Muscle of leg (tissue), 3 donors: ENCODE measurements at regions not wholly inside any gene's neighbourhood (a gene's known extent, or its start where the extent isn't known, plus 50 kb on each side); places are given as distances from the start of the nearest gene placed in this dataset.

Source experiments
- DNase-seq: peaks from one replicate; pipeline ENCODE4 v3.0.0; 2013
- H3K27ac ChIP-seq: one replicate; pipeline ENCODE4 v1.5.1; 2013; ENCODE audit warnings: mild to moderate bottlenecking, low read length, control low read depth
- H3K27me3 ChIP-seq: one replicate; pipeline ENCODE4 v1.6.1; 2013; ENCODE audit warnings: low read length; ENCODE audit not compliant: control insufficient read depth, insufficient read depth
- H3K36me3 ChIP-seq: one replicate; pipeline ENCODE4 v1.6.1; 2013; ENCODE audit warnings: low read length; ENCODE audit not compliant: control insufficient read depth, insufficient read depth
- H3K4me1 ChIP-seq: one replicate; pipeline ENCODE4 v1.6.1; 2013; ENCODE audit warnings: low read length; ENCODE audit not compliant: control insufficient read depth, insufficient read depth
- H3K4me3 ChIP-seq: one replicate; pipeline ENCODE4 v1.5.1; 2013; ENCODE audit warnings: low read length, control low read depth
- H3K9me3 ChIP-seq: replicated peaks from 2 replicates; pipeline ENCODE4 v1.6.1; 2013; ENCODE audit warnings: low read depth, low read length; ENCODE audit not compliant: control insufficient read depth
- WGBS: methylation state at CpG from one replicate; pipeline ENCODE4 v1.1.5; 2013; ENCODE audit warnings: missing lambda C conversion rate; ENCODE audit not compliant: insufficient coverage; 5-methylcytosine and 5-hydroxymethylcytosine counted together

DNA sequence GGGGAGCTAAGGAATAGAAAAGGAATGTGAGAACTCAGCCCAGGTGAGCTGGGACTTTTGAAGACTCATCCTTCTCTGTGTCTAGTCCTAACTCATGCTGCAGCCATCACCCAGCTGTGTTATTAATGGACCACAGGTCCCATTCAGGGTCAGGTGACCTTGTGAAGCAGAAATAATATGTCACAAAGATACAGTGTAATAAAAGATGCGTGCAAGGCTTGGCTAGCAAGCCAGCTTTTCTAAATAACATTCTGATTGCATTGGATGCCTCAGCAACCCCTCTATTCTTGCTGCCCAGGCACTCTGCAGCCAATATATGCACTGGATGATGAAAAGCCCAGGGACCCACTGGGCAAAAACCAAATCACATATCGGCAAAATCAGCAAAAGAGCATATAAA is 393.1 kb upstream of the PIK3C3 start:
- no CpG with 5 or more reads among the region's 2 CpGs for WGBS
- no peak for DNase-seq
- Histone ChIP-seq H3K36me3 (no peaks in the 10 kb centered on the region), H3K4me1 (no peaks in the 10 kb centered on the region), H3K27me3 (no peaks in the 10 kb centered on the region), H3K27ac (no peak overlapping the region), H3K4me3 (no peak overlapping the region), H3K9me3 (no peaks in the 10 kb centered on the region)

DNA sequence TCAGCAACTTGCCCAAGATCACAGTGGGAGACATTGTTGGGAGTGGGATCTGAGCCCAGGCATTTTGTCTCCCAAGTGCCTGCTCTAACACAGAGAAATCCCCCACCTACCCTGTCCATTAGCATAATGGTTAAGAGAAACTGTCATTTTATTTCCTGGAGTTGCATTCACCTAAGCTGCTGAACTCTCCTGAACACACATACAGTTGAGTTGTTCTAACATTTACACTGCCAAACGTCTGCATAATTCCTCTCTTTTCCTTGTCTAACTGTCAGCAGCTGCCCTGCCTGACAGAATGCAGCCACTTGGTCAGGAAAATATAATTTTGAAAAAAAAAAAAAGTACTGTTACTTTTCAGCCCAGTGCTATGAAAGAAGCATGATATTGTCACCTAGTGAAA is 396.3 kb upstream of the PIK3C3 start:
- no CpG with 5 or more reads among the region's 1 CpG for WGBS
- Histone ChIP-seq H3K36me3 (no peaks in the 10 kb centered on the region), H3K9me3 (no peaks in the 10 kb centered on the region), H3K4me1 (no peaks in the 10 kb centered on the region), H3K27ac (no peak overlapping the region), H3K27me3 (no peaks in the 10 kb centered on the region), H3K4me3 (no peak overlapping the region)
- DNase-seq: no peak

DNA sequence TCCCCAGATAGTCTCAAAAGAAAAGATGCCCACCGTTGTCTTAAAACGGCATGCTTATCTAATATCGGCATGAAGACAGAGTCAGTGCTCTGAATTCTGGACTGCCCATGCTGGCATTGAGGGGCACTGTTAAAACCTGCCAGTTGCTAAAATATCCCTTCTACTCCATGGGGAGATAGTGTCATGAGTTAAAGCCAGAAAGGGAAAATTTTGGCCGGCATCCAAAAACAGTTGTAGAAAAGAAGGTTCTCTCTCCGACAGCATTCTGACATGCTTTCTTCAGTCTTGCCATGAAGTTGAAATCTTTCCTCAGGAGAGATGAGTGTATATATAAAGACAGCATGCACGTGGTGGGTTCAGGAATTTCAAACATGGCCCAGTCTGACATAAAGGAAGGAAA is 401.3 kb upstream of the PIK3C3 start:
- no peaks in the 10 kb centered on the region for H3K36me3 ChIP-seq
- no peak overlapping the region for H3K4me3 ChIP-seq
- WGBS: 53% methylated on average over 6 of the region's 6 CpGs
- no peaks in the 10 kb centered on the region for H3K9me3 ChIP-seq
- no peaks in the 10 kb centered on the region for H3K4me1 ChIP-seq
- peak; percentile 17 for DNase-seq
- no peak overlapping the region for H3K27ac ChIP-seq
- no peaks in the 10 kb centered on the region for H3K27me3 ChIP-seq

DNA sequence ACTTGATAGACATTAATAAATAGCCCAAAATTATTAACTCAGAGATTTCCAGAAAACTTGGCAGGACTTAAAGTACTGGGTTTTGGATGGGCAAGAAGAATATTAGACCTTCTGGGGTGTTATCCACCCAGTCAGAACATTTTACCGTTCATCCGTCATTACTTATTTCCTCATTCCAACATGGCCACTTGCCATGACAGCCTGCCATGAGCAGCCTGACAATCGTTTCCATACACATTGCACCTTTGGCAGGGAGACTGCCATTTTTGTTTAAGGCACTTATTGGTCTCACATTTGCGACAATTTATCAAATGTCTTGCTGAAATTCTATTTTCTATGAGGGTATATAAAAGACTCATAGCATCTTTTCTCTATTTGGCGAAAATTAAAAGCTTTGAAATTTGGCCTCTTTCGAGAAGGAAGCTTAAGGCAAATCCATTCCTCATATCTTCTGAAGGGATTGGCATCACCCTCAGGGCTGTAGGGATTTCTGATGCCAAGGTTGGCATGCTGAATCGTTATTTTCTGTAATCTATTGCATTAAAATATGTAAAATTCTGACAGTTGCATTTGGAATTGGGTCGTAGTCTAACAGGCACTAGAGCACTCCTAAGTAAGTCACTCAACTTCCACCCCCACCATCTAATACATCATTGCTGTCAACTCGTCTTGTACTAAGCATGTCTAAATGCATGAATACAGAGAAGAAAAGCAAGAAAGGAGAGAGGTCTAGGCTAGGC is 406.3 kb upstream of the PIK3C3 start:
- no peaks in the 10 kb centered on the region for H3K36me3 ChIP-seq
- 47% methylated on average over 3 of the region's 9 CpGs for WGBS
- H3K4me3 ChIP-seq: no peak overlapping the region
- no peak overlapping the region for H3K27ac ChIP-seq
- peak; percentile 19 for DNase-seq
- H3K4me1 ChIP-seq: no peaks in the 10 kb centered on the region
- H3K27me3 ChIP-seq: no peaks in the 10 kb centered on the region
- no peaks in the 10 kb centered on the region for H3K9me3 ChIP-seq

DNA sequence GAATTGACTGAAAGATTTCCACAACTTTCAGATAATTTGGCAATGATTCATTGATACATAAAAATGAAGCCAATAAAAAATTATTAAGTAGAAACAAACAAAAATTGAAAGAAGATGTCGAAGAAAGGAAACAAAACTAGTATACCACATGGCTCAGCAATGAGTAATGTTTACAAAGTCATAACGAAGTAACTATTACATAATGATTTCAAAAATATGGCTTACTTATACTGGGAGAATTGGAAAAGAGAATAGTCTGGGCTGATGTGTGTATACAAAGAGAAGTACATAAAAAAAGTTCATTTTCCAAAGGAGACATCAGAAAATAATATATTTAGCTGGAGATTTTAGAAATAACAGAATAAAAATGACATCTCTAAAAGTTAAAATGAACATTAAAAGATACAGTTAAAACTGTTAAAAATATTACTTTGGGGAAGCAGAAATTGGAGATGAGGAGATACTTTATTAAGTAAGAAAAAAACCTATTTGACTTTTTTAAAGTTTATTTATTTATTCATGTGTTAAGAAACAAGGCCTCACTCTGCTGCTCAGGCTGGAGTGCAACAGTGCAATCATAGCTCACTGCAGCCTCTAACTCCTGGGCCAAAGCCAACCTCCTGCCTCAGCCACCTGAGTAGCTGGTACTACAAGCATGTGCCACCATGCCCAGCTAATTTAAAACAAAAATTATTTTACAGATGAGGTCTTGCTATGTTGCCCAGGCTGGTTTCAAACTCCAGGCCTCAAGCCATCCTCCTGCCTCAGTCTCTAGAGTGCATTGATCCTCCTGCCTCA is 409.7 kb upstream of the PIK3C3 start:
- no peak for DNase-seq
- H3K36me3 ChIP-seq: no peaks in the 10 kb centered on the region
- H3K4me1 ChIP-seq: no peaks in the 10 kb centered on the region
- H3K4me3 ChIP-seq: no peak overlapping the region
- no peaks in the 10 kb centered on the region for H3K9me3 ChIP-seq
- no CpG with 5 or more reads among the region's 2 CpGs for whole genome bisulfite sequencing
- no peaks in the 10 kb centered on the region for H3K27me3 ChIP-seq
- H3K27ac ChIP-seq: no peak overlapping the region

DNA sequence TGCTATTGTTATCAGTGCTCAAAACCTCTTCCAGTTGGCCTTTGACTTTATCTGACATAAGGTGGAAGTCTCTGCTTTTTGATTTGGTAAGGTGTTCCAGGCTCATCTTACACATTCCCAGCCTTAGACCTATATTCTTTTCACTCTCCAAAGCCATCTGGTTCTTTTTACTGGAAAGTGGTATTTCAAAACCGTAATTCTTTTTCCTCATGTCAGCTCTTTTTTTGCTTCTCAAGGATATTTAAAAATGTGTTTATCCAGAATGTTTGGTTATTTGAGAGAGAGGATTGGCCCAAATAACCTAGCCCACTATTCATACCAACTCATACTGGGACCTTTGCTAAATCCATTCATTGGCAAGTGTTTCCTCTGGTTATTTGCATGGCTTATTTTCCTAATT is 411.2 kb upstream of the PIK3C3 start:
- Histone ChIP-seq H3K27me3 (no peaks in the 10 kb centered on the region), H3K27ac (no peak overlapping the region), H3K4me1 (no peaks in the 10 kb centered on the region), H3K36me3 (no peaks in the 10 kb centered on the region), H3K9me3 (no peaks in the 10 kb centered on the region), H3K4me3 (no peak overlapping the region)
- WGBS: no CpG with 5 or more reads among the region's 1 CpG
- peak; percentile 16 for DNase-seq

DNA sequence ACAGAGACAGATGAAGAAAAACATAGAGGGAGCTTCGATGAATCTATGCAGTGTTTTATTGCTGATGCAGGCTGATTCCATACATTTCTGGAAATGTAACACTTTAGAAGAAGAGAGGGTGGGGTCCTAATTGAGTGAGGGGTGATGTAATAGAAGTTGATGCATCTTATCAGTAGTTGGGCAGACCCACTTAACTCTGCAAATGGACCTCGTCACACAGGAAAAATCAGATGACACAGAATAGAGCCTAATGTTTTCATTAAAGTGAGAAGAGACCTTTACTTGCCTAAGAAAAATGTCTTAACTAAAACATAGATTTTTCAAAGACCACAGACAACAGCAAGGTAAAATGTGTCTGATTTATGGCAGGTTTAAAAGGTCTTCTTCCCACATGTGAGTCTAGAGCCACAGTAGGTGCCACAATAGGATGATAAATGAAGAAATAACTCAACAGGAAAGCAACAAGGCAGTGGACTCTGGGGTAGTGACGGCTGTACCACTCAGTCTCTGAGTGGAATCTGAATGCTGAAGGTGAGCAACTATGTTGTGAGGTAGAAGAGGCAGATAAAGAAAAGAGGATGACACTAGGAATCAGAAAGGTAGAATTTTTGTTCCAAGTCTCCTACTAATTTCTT is 414.7 kb upstream of the PIK3C3 start:
- 84% methylated on average over 2 of the region's 3 CpGs for WGBS
- Histone ChIP-seq H3K4me1 (no peaks in the 10 kb centered on the region), H3K4me3 (no peak overlapping the region), H3K36me3 (no peaks in the 10 kb centered on the region), H3K27ac (no peak overlapping the region), H3K27me3 (no peaks in the 10 kb centered on the region), H3K9me3 (no peaks in the 10 kb centered on the region)
- DNase-seq: no peak

DNA sequence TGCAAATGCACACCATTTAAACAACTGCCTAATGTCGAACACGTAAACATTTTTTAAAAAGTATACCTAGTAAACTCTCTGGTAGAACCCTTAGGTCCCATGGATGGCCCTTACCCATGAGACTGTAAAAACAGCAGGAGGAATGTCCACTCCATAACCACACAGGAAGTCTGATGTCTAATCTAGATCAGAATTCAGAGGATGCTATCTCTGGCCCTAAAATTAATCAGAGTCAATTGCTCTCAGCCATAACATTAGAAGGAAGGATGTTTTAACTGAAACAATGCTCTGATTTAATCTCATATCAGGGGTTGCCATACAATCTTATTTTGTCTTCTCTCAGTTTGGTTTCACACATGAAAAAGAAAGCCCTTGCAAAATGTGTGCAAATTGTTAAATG is 416.3 kb upstream of the PIK3C3 start:
- no peak for DNase-seq
- H3K36me3 ChIP-seq: no peaks in the 10 kb centered on the region
- no peak overlapping the region for H3K27ac ChIP-seq
- H3K27me3 ChIP-seq: no peaks in the 10 kb centered on the region
- H3K4me3 ChIP-seq: no peak overlapping the region
- H3K4me1 ChIP-seq: no peaks in the 10 kb centered on the region
- WGBS: no CpG with 5 or more reads among the region's 2 CpGs
- H3K9me3 ChIP-seq: no peaks in the 10 kb centered on the region

DNA sequence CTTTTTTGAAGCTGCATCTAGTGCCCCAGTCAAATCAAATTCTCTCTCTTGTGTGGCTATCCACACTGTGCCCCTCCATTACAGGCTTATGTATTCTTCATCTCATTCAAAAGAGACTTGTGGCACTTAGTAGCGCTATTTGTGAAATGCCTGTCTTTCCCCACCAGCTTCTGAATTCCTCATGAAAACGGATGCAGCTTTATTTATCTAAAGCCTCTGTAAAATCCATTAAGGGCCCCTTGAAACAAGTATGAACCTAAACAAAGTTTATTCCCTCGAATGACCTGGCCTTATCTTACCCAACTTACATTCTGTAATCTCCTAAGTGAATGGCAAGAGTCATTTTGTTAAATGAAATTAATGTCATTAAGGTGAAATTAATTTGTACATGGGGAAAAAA is 417.4 kb upstream of the PIK3C3 start:
- Histone ChIP-seq H3K27ac (no peak overlapping the region), H3K9me3 (no peaks in the 10 kb centered on the region), H3K27me3 (no peaks in the 10 kb centered on the region), H3K4me1 (no peaks in the 10 kb centered on the region), H3K4me3 (no peak overlapping the region), H3K36me3 (no peaks in the 10 kb centered on the region)
- WGBS: 44% methylated on average over 2 of the region's 3 CpGs
- DNase-seq: peak; percentile 28

DNA sequence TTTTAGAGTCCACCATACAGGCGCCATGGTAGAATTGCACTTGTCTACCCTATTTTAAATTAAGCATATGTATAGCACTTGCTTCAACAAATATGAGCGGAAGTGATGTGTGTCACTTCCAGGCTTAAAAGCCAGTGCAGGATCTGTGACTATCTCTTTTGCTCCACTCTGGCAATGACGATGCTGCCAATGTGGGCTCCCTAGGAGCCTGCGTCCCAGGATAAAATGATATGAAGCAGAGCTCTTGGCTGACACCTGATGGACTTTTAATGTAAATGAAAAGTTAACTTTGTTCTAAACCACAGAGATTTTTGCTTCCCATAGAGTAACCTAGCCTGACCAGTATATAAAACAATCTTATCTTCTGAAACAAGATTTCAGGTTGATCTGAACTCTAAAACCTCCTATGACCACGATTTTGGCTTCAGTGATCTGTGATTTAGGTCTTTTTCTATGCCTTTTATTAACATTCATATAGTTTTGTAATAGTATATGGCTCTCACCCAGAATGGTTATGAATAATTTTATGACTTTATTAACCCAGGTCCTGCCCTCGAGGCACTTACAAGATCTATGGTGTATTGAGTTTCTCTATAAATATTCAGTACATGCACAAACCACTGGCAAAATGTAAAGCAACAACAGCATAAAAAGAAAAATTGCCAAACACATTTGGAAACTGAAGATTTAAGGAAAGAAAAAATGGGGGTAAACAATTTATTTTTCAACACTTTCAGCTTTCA is 422.5 kb upstream of the PIK3C3 start:
- Histone ChIP-seq H3K27ac (no peak overlapping the region), H3K4me1 (no peaks in the 10 kb centered on the region), H3K4me3 (no peak overlapping the region), H3K36me3 (no peaks in the 10 kb centered on the region), H3K27me3 (no peaks in the 10 kb centered on the region), H3K9me3 (no peaks in the 10 kb centered on the region)
- 100% methylated on average over 1 of the region's 6 CpGs for WGBS
- no peak for DNase-seq
